ACHN (cell line): ENCODE measurements at regions not wholly inside any gene's neighbourhood (a gene's known extent, or its start where the extent isn't known, plus 50 kb on each side); places are given as distances from the start of the nearest gene placed in this dataset.
"Not testable (repeated sequence)": the region's sequence is repeated elsewhere in the genome, so short reads cannot be mapped to it uniquely, and the experiment has no call there.

Experiments used
- DNase-seq: peaks from one replicate; pipeline ENCODE4 v3.0.0-alpha.2; 2015
- in situ Hi-C: cut with HindIII; loops from 2 replicates; pipeline ENCODE4 v1.10.0; 2017; ENCODE audit warnings: low sequenced_read_pairs, low pct_ligation_motif_present, low pct_unique_long_range_greater_than_20kb

GRCh38 chr3:4061783-4062360, 241.3 kb upstream of the SETMAR start:
- in situ Hi-C loops, result no loop called here
- DNase-seq, result no peak

DNA sequence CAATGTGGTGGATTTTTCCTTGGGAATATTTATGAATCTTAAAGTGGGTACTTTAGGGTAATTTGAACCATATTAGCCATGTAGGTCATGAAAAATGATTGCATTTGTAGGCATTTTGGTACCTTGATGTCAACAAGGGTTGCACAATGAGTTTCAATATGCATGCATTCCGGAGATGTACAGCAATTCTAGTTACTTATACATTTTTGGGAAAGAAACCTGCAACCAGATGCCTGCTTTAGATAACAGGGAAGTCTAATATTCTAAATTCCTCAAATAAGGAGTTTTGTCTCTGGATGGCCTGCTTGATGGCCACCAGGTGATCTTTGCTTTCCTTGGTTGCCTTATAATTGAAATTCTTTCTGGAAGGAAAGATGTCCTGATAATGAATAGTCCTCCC, 240.5 kb upstream of the SETMAR start:
- DNase-seq, result no peak
- in situ Hi-C loops, result no loop called here

- in situ Hi-C loops, result no loop called here
- no peak for DNase-seq
These were observed 239.1 kb upstream of the SETMAR start for GRCh38 chr3:4063916-4064574.

GRCh38 chr3:4065085-4065484, 238.1 kb upstream of the SETMAR start:
- in situ Hi-C loops, result no loop called here
- no peak for DNase-seq

GRCh38 chr3:4065554-4065953, 237.6 kb upstream of the SETMAR start:
- DNase-seq, result no peak
- in situ Hi-C loops, result no loop called here

GRCh38 chr3:4067893-4068292, 235.3 kb upstream of the SETMAR start:
- DNase-seq, result no peak
- in situ Hi-C loops, result no loop called here

GRCh38 chr3:4069796-4070195, 233.4 kb upstream of the SETMAR start:
- in situ Hi-C loops, result no loop called here
- no peak for DNase-seq

DNA sequence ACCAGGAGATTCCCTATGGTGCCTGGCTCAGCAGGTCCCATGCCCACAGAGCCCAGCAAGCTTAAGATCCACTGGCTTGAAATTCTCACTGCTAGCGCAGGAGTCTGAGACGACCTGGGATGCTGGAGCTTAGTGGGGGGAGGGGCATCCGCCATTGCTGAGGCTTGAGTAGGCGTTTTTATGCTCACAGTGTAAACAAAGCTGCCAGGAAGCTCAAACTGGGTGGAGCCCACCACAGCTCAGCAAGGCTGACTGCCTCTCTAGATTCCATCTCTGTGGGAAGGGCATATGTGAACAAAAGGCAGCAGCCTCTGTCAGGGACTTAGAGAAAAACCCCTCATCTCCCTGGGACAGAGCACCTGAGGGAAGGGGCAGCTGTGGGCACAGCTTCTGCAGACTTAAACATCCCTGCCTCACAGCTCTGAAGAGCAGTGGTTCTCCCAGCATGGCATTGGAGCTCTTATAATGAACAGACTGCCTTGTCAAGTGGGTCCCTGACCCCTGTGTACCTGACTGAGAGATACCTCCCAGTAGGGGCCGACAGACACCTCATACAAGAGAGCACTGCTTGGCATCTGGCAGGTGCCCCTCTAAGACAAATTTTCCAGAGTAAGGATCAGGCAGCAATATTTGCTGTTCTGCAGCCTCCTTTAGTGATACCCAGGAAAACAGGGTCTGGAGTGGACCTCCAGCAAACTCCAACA, 231.5 kb upstream of the SETMAR start:
- DNase-seq, result no peak

DNA sequence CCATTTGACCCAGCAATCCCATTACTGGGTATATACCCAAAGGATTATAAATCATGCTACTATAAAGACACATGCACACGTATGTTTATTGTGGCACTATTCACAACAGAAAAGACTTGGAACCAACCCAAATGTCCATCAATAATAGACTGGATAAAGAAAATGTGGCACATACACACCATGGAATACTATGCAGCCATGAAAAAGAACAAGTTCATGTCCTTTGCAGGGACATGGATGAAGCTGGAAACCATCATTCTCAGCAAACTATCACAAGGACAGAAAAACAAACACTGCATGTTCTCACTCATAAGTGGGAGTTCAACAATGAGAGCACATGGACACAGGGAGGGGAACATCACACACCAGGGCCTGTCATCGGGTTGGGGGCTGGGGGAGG, 225.9 kb upstream of the SETMAR start:
- in situ Hi-C loops, DNase-seq: not testable (repeated sequence)

More for the DNA sequence above, 231.5 kb upstream of the SETMAR start:
- in situ Hi-C loops, result no loop called here

GRCh38 chr3:4077950-4078349, 225.2 kb upstream of the SETMAR start:
- no peak for DNase-seq
- in situ Hi-C loops, result no loop called here

- no peak for DNase-seq
- in situ Hi-C loops, result no loop called here
These were observed 224.3 kb upstream of the SETMAR start for GRCh38 chr3:4078903-4079302.

GRCh38 chr3:4079339-4080195, 223.6 kb upstream of the SETMAR start:
- DNase-seq, result no peak
- in situ Hi-C loops, result no loop called here

DNA sequence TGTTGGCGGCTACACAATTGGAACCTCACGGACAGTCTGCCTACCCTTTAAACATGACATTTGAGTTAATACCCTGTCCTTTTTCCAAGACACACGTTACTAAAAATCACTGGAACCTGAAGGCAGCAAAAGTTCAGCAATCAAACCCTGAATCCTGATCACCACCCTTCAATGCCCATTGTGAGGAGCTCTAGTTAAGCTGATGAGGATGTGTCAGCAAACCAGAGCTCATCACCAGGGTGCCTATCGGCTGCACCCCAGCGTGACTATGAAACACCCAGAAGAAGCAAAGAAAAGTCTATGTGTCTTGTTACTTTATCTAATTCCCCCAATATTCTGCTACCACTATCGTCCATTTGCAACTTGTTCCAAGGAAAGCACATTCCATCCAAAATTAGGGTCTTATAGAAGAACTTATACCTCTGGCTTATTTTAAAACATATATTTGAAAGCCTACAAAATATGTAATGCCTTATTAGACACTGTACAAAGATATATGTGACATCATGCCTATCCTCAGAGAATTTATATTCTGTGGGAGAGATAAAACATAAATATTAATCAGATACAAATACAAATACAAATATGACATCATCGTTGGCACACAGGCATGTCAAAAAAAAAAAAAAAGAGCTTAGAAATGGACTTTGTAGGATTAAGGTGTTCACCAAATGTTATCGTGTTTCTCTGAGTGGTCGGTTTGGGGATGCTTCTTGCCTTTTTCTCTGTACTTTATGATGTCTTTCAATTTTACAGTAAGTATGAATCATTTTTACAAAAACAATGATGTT, 219.7 kb upstream of the SETMAR start:
- in situ Hi-C loops, result no loop called here
- no peak for DNase-seq

DNA sequence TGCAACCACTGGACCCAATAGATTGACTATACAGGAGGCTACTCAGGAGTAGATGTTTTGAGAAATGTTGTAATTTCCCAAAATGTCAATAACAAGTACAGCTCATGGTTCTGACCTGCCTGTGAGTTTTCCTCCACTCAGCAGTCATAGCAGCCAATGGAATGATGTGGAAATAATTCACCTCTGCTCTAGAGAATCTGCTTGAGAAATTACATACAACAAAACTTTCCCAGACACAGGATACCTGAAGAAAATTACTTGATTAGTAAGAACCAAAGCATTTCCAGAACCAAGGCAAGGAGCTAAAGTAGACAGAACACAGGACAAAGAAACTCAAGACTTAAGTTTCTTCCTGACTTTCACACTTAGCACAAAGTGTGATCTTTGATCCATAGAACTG, 218.9 kb upstream of the SETMAR start:
- in situ Hi-C loops, result no loop called here
- no peak for DNase-seq

DNA sequence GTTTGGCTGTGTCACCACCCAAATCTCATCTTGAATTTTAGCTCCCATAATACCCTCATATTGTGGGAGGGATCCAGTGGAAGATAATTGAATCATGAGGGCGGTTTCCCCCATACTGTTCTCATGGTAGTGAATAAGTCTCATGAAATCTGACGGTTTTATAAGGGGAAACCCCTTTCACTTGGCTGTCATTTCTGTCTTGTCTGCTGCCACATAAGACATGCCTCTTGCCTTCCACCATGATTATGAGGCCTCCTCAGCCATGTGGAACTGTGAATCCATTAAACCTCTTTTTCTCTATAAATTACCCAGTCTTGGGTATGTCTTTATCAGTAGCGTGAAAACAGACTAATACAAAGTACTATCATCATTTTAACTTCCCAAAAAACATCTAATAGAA, 216.5 kb upstream of the SETMAR start:
- DNase-seq, result not testable (repeated sequence)

GRCh38 chr3:4091786-4092185, 211.4 kb upstream of the SETMAR start:
- in situ Hi-C loops, result no loop called here
- no peak for DNase-seq

More for the DNA sequence above, 216.5 kb upstream of the SETMAR start:
- in situ Hi-C loops, result not testable (repeated sequence)

- no peak for DNase-seq
- in situ Hi-C loops, result no loop called here
These were observed 205.4 kb upstream of the SETMAR start for GRCh38 chr3:4097801-4098200.

GRCh38 chr3:4099607-4100006, 203.6 kb upstream of the SETMAR start:
- in situ Hi-C loops, result no loop called here
- no peak for DNase-seq
